ENCODE measurements at regions not wholly inside any gene's neighbourhood (a gene's known extent, or its start where the extent isn't known, plus 50 kb on each side); places are given as distances from the start of the nearest gene placed in this dataset.

DNA sequence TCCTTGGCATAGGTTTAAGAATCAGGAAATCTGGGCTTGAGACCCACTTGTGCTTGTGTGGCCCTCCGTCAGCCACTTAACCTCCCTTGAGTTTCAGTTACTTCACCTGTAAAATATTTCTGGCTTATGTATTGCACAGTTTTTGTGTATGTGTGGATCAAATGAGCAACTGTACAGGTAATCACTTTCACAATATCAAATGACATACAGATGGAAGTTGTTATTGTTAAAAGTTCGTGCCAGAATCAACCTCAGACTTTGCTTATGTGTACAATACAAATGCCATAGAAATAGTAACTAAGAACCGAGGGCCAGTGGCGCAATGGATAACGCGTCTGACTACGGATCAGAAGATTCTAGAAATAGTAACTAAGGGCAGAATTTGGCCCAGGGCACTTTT lies 65.6 kb upstream of the KIF13A start:
- H3K9me1 ChIP-seq (replicated peaks; ENCODE audit: control insufficient read depth, extremely low read depth, insufficient read depth, low read length): no peaks in the 10 kb centered on the region
- TF ChIP-seq GATA2 (IDR thresholded peaks at IDR 0.05; ENCODE audit: insufficient read depth, insufficient read length, low read depth, low read length) (no peak), EZH2 (IDR thresholded peaks at IDR 0.05; ENCODE audit: borderline replicate concordance, low read depth, low read length, severe bottlenecking) (no peak), FOS (IDR thresholded peaks at IDR 0.05; ENCODE audit: borderline replicate concordance, insufficient read depth, low read length) (no peak), POLR2AphosphoS5 (IDR thresholded peaks at IDR 0.05; ENCODE audit: insufficient read depth, low read depth, low read length) (no peak), JUN (IDR thresholded peaks at IDR 0.05; ENCODE audit: borderline replicate concordance, insufficient read depth, insufficient read length, low read depth) (no peak)
- TF ChIP-seq, protein P1, sequence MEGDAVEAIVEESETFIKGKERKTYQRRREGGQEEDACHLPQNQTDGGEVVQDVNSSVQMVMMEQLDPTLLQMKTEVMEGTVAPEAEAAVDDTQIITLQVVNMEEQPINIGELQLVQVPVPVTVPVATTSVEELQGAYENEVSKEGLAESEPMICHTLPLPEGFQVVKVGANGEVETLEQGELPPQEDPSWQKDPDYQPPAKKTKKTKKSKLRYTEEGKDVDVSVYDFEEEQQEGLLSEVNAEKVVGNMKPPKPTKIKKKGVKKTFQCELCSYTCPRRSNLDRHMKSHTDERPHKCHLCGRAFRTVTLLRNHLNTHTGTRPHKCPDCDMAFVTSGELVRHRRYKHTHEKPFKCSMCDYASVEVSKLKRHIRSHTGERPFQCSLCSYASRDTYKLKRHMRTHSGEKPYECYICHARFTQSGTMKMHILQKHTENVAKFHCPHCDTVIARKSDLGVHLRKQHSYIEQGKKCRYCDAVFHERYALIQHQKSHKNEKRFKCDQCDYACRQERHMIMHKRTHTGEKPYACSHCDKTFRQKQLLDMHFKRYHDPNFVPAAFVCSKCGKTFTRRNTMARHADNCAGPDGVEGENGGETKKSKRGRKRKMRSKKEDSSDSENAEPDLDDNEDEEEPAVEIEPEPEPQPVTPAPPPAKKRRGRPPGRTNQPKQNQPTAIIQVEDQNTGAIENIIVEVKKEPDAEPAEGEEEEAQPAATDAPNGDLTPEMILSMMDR (IDR thresholded peaks at IDR 0.05; ENCODE audit: extremely low read depth in 1 of 2, insufficient read depth in 1 of 2, low read depth in 1 of 2, low read length in 2 of 2): no peak
- no peak for FAIRE-seq
- no peak overlapping the region for H3K4me2 ChIP-seq (ENCODE audit: insufficient read depth, low read length)
- no TSS peak for BruUV-seq (replicated peaks)
- POLR2A ChIA-PET: no interaction called here
- no peaks in the 10 kb centered on the region for H4K20me1 ChIP-seq (replicated peaks; ENCODE audit: control insufficient read depth, extremely low read depth, insufficient read depth, low read length)
- H2AFZ ChIP-seq (ENCODE audit: low read depth, low read length): no peak overlapping the region
- H3K27me3 ChIP-seq (ENCODE audit: control insufficient read depth in 2 of 2, insufficient read depth in 2 of 2, low read length in 2 of 2): no peaks in the 10 kb centered on the region
- dilution Hi-C loops (cut with MboI; ENCODE audit: extremely low pct_ligation_motif_present, low sequenced_read_pairs) (no loop called here), intact Hi-C loops (cut with micrococcal nuclease) (no loop called here)
- no peaks in the 10 kb centered on the region for H3K9me3 ChIP-seq (replicated peaks; ENCODE audit: control insufficient read depth, insufficient read depth, low read length)
- CTCF ChIA-PET: interaction anchor here (1.0 kb wide), 1 partner anchor 10 kb away, joined by 6 read pairs; no protein-coding TSS in a partner anchor
- no peak overlapping the region for H3K27ac ChIP-seq (ENCODE audit: insufficient read depth, low read depth, low read length)
- H3K4me3 ChIP-seq (replicated peaks in 1 of 3; ENCODE audit: insufficient read depth in 1 of 3, low read depth in 1 of 3, low read length in 3 of 3): no peak overlapping the region
- no peaks in the 10 kb centered on the region for H3K79me2 ChIP-seq (ENCODE audit: control insufficient read depth, insufficient read depth, low read length)
- DNase-seq (ENCODE audit: low read depth, low spot score): no peak
- H3K9ac ChIP-seq (replicated peaks; ENCODE audit: extremely low read depth, insufficient read depth, low read length): no peak overlapping the region
- no peaks in the 10 kb centered on the region for H3K4me1 ChIP-seq (ENCODE audit: control insufficient read depth, extremely low read depth, insufficient read depth, low read length)
- H3K36me3 ChIP-seq (ENCODE audit: control insufficient read depth in 2 of 2, extremely low read depth in 1 of 2, insufficient read depth in 2 of 2, low read length in 2 of 2): no peaks in the 10 kb centered on the region

All from endothelial cell of umbilical vein (primary cell).